Neuronal stem cell (in vitro differentiated cells): ENCODE measurements at regions not wholly inside any gene's neighbourhood (a gene's known extent, or its start where the extent isn't known, plus 50 kb on each side); places are given as distances from the start of the nearest gene placed in this dataset.

Experiments used
- DNase-seq: peaks from one replicate; pipeline ENCODE4 v3.0.0-alpha.2; 2013; ENCODE audit warnings: low spot score
- H2AFZ ChIP-seq: one replicate; pipeline ENCODE4 v1.6.1; 2013; ENCODE audit warnings: mild to moderate bottlenecking, low read length, inconsistent platforms
- H2AK5ac ChIP-seq: 2 replicates; pipeline ENCODE4 v1.6.1; 2013; ENCODE audit warnings: low read depth, mild to moderate bottlenecking, inconsistent platforms, low read length, moderate library complexity, mixed read lengths
- H2BK120ac ChIP-seq: 2 replicates; pipeline ENCODE4 v1.6.1; 2013; ENCODE audit warnings: low read depth, mild to moderate bottlenecking, inconsistent platforms, low read length, moderate library complexity, mixed read lengths
- H2BK12ac ChIP-seq: one replicate; pipeline ENCODE4 v1.6.1; 2013; ENCODE audit warnings: low read length, inconsistent platforms
- H2BK15ac ChIP-seq: 2 replicates; pipeline ENCODE4 v1.6.1; 2013; ENCODE audit warnings: mild to moderate bottlenecking, low read length, inconsistent platforms, mixed read lengths
- H2BK5ac ChIP-seq: one replicate; pipeline ENCODE4 v1.6.1; 2013; ENCODE audit warnings: inconsistent platforms, mild to moderate bottlenecking, low read length, moderate library complexity
- H3K14ac ChIP-seq: one replicate; pipeline ENCODE4 v1.6.1; 2013; ENCODE audit warnings: low read length, inconsistent platforms
- H3K18ac ChIP-seq: 2 replicates; pipeline ENCODE4 v1.6.1; 2013; ENCODE audit warnings: low read length, inconsistent platforms
- H3K23ac ChIP-seq: 2 replicates; pipeline ENCODE4 v1.6.1; 2013; ENCODE audit warnings: low read depth, mild to moderate bottlenecking, mixed read lengths, low read length, inconsistent platforms; ENCODE audit not compliant: poor library complexity
- H3K27ac ChIP-seq: replicated peaks from 3 replicates; pipeline ENCODE4 v1.5.1; 2013; ENCODE audit warnings: low read length, inconsistent platforms
- H3K27me3 ChIP-seq, 3 experiments: 2 replicates each; pipeline ENCODE4 v1.6.1; 2013; ENCODE audit warnings: low read length in 3 of 3, mild to moderate bottlenecking in 2 of 3, inconsistent platforms in 1 of 3, low read depth in 1 of 3, mixed read lengths in 1 of 3, moderate library complexity in 1 of 3; ENCODE audit not compliant: control insufficient read depth in 3 of 3, insufficient read depth in 3 of 3
- H3K36me3 ChIP-seq, 2 donors: replicated peaks in 1 of 2; 2 replicates each; pipeline ENCODE4 v1.6.1; 2013; ENCODE audit warnings: low read length in 2 of 2; ENCODE audit not compliant: control insufficient read depth in 2 of 2, insufficient read depth in 2 of 2
- H3K4ac ChIP-seq: 2 replicates; pipeline ENCODE4 v1.6.1; 2013; ENCODE audit warnings: inconsistent platforms, mild to moderate bottlenecking, low read length, moderate library complexity
- H3K4me1 ChIP-seq, 2 donors: 1 replicate in 1 of 2; 2 replicates in 1 of 2; pipeline ENCODE4 v1.6.1; 2013; ENCODE audit warnings: low read length in 2 of 2, low read depth in 1 of 2; ENCODE audit not compliant: control insufficient read depth in 2 of 2, insufficient read depth in 1 of 2
- H3K4me2 ChIP-seq: one replicate; pipeline ENCODE4 v1.6.1; 2013; ENCODE audit warnings: mild to moderate bottlenecking, low read length, inconsistent platforms; ENCODE audit not compliant: insufficient read depth, poor library complexity, severe bottlenecking
- H3K4me3 ChIP-seq, 2 donors: 2 replicates each; pipeline ENCODE4 v1.5.1; 2013; ENCODE audit warnings: low read length in 2 of 2, mild to moderate bottlenecking in 2 of 2, inconsistent platforms in 1 of 2, moderate library complexity in 1 of 2
- H3K79me1 ChIP-seq: one replicate; pipeline ENCODE4 v1.6.1; 2013; ENCODE audit warnings: low read depth, mild to moderate bottlenecking, inconsistent platforms, low read length, moderate library complexity
- H3K9ac ChIP-seq: one replicate; pipeline ENCODE4 v1.6.1; 2013; ENCODE audit warnings: mild to moderate bottlenecking, low read depth, low read length, inconsistent platforms; ENCODE audit not compliant: poor library complexity
- H3K9me3 ChIP-seq, 2 donors: replicated peaks in 1 of 2; 2 replicates each; pipeline versions ENCODE3 to v1.6.1; 2013; ENCODE audit warnings: low read length in 2 of 2, mild to moderate bottlenecking in 2 of 2, inconsistent platforms in 1 of 2, low read depth in 1 of 2, mixed read lengths in 1 of 2, moderate library complexity in 1 of 2; ENCODE audit not compliant: control insufficient read depth in 2 of 2, insufficient read depth in 1 of 2
- H4K8ac ChIP-seq: one replicate; pipeline ENCODE4 v1.6.1; 2013; ENCODE audit warnings: low read depth, mild to moderate bottlenecking, inconsistent platforms, low read length, moderate library complexity
- H4K91ac ChIP-seq: one replicate; pipeline ENCODE4 v1.6.1; 2013; ENCODE audit warnings: low read length, low read depth, mild to moderate bottlenecking, inconsistent platforms; ENCODE audit not compliant: poor library complexity
- WGBS, 2 donors: extraction: QIAGEN DNeasy Blood & Tissue Kit; methylation state at CpG; one replicate each; pipeline ENCODE4 v1.1.7; 2013; ENCODE audit warnings: missing lambda C conversion rate in 2 of 2, mixed read lengths in 1 of 2; ENCODE audit not compliant: insufficient read length in 2 of 2, insufficient replicate concordance in 1 of 2; ENCODE audit errors: extremely low coverage in 2 of 2; 5-methylcytosine and 5-hydroxymethylcytosine counted together

DNA sequence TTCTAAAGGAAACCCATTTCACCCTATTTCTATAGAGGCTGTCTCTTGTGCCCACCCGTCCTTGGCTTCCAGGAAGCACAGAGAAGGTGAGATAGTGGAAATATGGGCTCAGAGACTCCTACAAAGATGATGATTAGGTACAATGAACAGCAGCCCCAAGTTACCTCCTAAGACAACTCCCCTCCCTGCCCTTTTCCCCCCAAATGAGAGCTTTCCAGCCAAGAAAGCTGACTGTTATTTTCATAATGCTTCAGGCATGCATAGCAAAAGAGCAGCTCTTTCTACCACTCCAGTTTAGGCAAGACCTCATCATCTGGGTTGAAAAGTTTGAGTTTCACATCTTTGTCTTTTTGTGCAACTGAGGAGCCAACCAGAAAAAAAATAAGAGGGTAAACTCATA lies 248.8 kb upstream of the ADAMTS9 start:
- Histone ChIP-seq H2AFZ (no peak overlapping the region), H2AK5ac (no peak overlapping the region), H3K27me3 (no peaks in the 10 kb centered on the region), H2BK12ac (no peak overlapping the region), H3K4ac (no peak overlapping the region), H3K36me3 (no peaks in the 10 kb centered on the region), H4K91ac (no peak overlapping the region), H3K9ac (no peak overlapping the region), H3K23ac (no peak overlapping the region), H2BK120ac (no peak overlapping the region), H3K4me1 (no peaks in the 10 kb centered on the region), H2BK5ac (no peak overlapping the region), H2BK15ac (no peak overlapping the region), H3K4me3 (no peak overlapping the region), H3K9me3 (peaks cover 2 to 15% of the 10 kb centered on the region in 2 donors), H4K8ac (no peak overlapping the region), H3K4me2 (no peak overlapping the region), H3K27ac (no peak overlapping the region), H3K14ac (no peak overlapping the region), H3K79me1 (no peaks in the 10 kb centered on the region), H3K18ac (no peak overlapping the region)
- WGBS, 2 donors, result no CpG with 5 or more reads among the region's 1 CpG
- no peak for DNase-seq

GRCh38 chr3:64935971-64936370 lies 248.2 kb upstream of the ADAMTS9 start:
- Histone ChIP-seq H2BK15ac (no peak overlapping the region), H2AFZ (no peak overlapping the region), H3K4ac (no peak overlapping the region), H3K9ac (no peak overlapping the region), H4K91ac (no peak overlapping the region), H3K18ac (no peak overlapping the region), H2BK120ac (no peak overlapping the region), H3K27me3 (no peaks in the 10 kb centered on the region), H3K9me3 (peaks cover 2 to 15% of the 10 kb centered on the region in 2 donors), H4K8ac (no peak overlapping the region), H3K36me3 (no peaks in the 10 kb centered on the region), H3K4me1 (no peaks in the 10 kb centered on the region), H2BK5ac (no peak overlapping the region), H3K27ac (no peak overlapping the region), H3K14ac (no peak overlapping the region), H3K79me1 (no peaks in the 10 kb centered on the region), H3K4me2 (no peak overlapping the region), H3K4me3 (no peak overlapping the region), H3K23ac (no peak overlapping the region), H2BK12ac (no peak overlapping the region), H2AK5ac (no peak overlapping the region)
- DNase-seq, result no peak
- WGBS, 2 donors, result no CpG with 5 or more reads among the region's 2 CpGs

- no peak overlapping the region for H3K18ac ChIP-seq
- no peaks in the 10 kb centered on the region for H3K36me3 ChIP-seq
- no peak overlapping the region for H3K27ac ChIP-seq
- no peak overlapping the region for H2AK5ac ChIP-seq
- H2BK15ac ChIP-seq, result no peak overlapping the region
- no peak overlapping the region for H2BK12ac ChIP-seq
- H3K4ac ChIP-seq, result no peak overlapping the region
- no peaks in the 10 kb centered on the region for H3K27me3 ChIP-seq
- H4K8ac ChIP-seq, result no peak overlapping the region
- H3K79me1 ChIP-seq, result no peaks in the 10 kb centered on the region
- no peak overlapping the region for H4K91ac ChIP-seq
- H3K14ac ChIP-seq, result no peak overlapping the region
- H2AFZ ChIP-seq, result no peak overlapping the region
- no peak overlapping the region for H3K23ac ChIP-seq
- H2BK120ac ChIP-seq, result no peak overlapping the region
- H3K9ac ChIP-seq, result no peak overlapping the region
- H2BK5ac ChIP-seq, result no peak overlapping the region
- WGBS, 2 donors, result no CpG with 5 or more reads among the region's 8 CpGs
- DNase-seq, result no peak
- peaks cover 2 to 15% of the 10 kb centered on the region in 2 donors for H3K9me3 ChIP-seq
- H3K4me1 ChIP-seq, result no peaks in the 10 kb centered on the region
- H3K4me3 ChIP-seq, result no peak overlapping the region
- no peak overlapping the region for H3K4me2 ChIP-seq
Observed at GRCh38 chr3:64932666-64933342, 245.0 kb upstream of the ADAMTS9 start.

- H3K14ac ChIP-seq, result no peak overlapping the region
Observed at GRCh38 chr3:64932016-64932518, 244.3 kb upstream of the ADAMTS9 start.

More at GRCh38 chr3:64932016-64932518, 244.3 kb upstream of the ADAMTS9 start:
- H3K4me3 ChIP-seq, result no peak overlapping the region
- DNase-seq, result no peak
- peaks cover 2 to 15% of the 10 kb centered on the region in 2 donors for H3K9me3 ChIP-seq
- WGBS, 2 donors, result no CpG with 5 or more reads among the region's 2 CpGs
- H3K4me1 ChIP-seq, result peaks cover 0 to 1% of the 10 kb centered on the region in 2 donors
- no peak overlapping the region for H2BK5ac ChIP-seq
- no peaks in the 10 kb centered on the region for H3K79me1 ChIP-seq
- H2BK120ac ChIP-seq, result no peak overlapping the region
- no peak overlapping the region for H2AFZ ChIP-seq
- no peak overlapping the region for H2BK15ac ChIP-seq
- no peak overlapping the region for H3K23ac ChIP-seq
- no peak overlapping the region for H3K27ac ChIP-seq
- H4K8ac ChIP-seq, result no peak overlapping the region
- H2AK5ac ChIP-seq, result no peak overlapping the region
- H3K4me2 ChIP-seq, result no peak overlapping the region
- no peak overlapping the region for H3K4ac ChIP-seq
- H4K91ac ChIP-seq, result no peak overlapping the region
- H2BK12ac ChIP-seq, result no peak overlapping the region
- no peaks in the 10 kb centered on the region for H3K27me3 ChIP-seq
- H3K18ac ChIP-seq, result no peak overlapping the region
- no peaks in the 10 kb centered on the region for H3K36me3 ChIP-seq
- no peak overlapping the region for H3K9ac ChIP-seq
